ENCODE measurements at regions not wholly inside any gene's neighbourhood (a gene's known extent, or its start where the extent isn't known, plus 50 kb on each side); places are given as distances from the start of the nearest gene placed in this dataset.

GRCh38 chr5:172573120-172573882, 67.8 kb upstream of the NEURL1B start:
- TF ChIP-seq CTCF (IDR thresholded peaks at IDR 0.05) (no peak), POLR2A (IDR thresholded peaks at IDR 0.05) (no peak)

Measured in esophagus squamous epithelium (tissue), 4 donors.